ENCODE measurements at regions not wholly inside any gene's neighbourhood (a gene's known extent, or its start where the extent isn't known, plus 50 kb on each side); places are given as distances from the start of the nearest gene placed in this dataset.
A peak's percentile ranks its signal among the peaks of the same experiment; 100 is the strongest.

- 76 to 92% methylated on average over 3 of the region's 3 CpGs for WGBS, 2 donors
Measured at GRCh38 chr13:18947376-18947977, 234.1 kb downstream of the TUBA3C start.

GRCh38 chr13:18946738-18947137, 234.9 kb downstream of the TUBA3C start:
- TF ChIP-seq CTCF (IDR thresholded peaks at IDR 0.05) (no peak), POLR2A (IDR thresholded peaks at IDR 0.05) (no peak)
- no peaks in the 10 kb centered on the region for H3K9me3 ChIP-seq
- no peak overlapping the region for H3K4me3 ChIP-seq
- intact Hi-C loops (cut with DNase I), result no loop called here
- no peaks in the 10 kb centered on the region for H3K27me3 ChIP-seq
- WGBS, 2 donors, result 54 to 61% methylated on average over 7 of the region's 7 CpGs
- ATAC-seq (no peak), DNase-seq (no peak)
- H3K36me3 ChIP-seq (replicated peaks in 1 of 2; ENCODE audit: insufficient read depth in 1 of 2, low read depth in 2 of 2), result no peaks in the 10 kb centered on the region
- H3K4me1 ChIP-seq, result no peaks in the 10 kb centered on the region
- no peak overlapping the region for H3K27ac ChIP-seq

More at GRCh38 chr13:18947376-18947977, 234.1 kb downstream of the TUBA3C start:
- H3K27me3 ChIP-seq, result no peaks in the 10 kb centered on the region
- H3K27ac ChIP-seq, result no peak overlapping the region
- H3K4me1 ChIP-seq, result no peaks in the 10 kb centered on the region
- TF ChIP-seq POLR2A (IDR thresholded peaks at IDR 0.05), result no peak
- no peak for TF ChIP-seq CTCF (IDR thresholded peaks at IDR 0.05)
- H3K9me3 ChIP-seq, result no peaks in the 10 kb centered on the region
- intact Hi-C loops (cut with DNase I), result no loop called here
- H3K36me3 ChIP-seq (replicated peaks in 1 of 2; ENCODE audit: insufficient read depth in 1 of 2, low read depth in 2 of 2), result no peaks in the 10 kb centered on the region
- no peak overlapping the region for H3K4me3 ChIP-seq
- ATAC-seq, result no peak
- DNase-seq, result no peak

GRCh38 chr13:18944501-18945068, 237.0 kb downstream of the TUBA3C start:
- H3K36me3 ChIP-seq (replicated peaks in 1 of 2; ENCODE audit: insufficient read depth in 1 of 2, low read depth in 2 of 2), result no peaks in the 10 kb centered on the region
- H3K4me1 ChIP-seq, result no peaks in the 10 kb centered on the region
- intact Hi-C loops (cut with DNase I), result no loop called here
- 73 to 78% methylated on average over 27 to 29 of the region's 29 CpGs for WGBS, 2 donors
- no peak overlapping the region for H3K4me3 ChIP-seq
- H3K9me3 ChIP-seq, result no peaks in the 10 kb centered on the region
- TF ChIP-seq CTCF (IDR thresholded peaks at IDR 0.05) (no peak), POLR2A (IDR thresholded peaks at IDR 0.05) (no peak)
- ATAC-seq (no peak), DNase-seq (no peak)
- H3K27me3 ChIP-seq, result no peaks in the 10 kb centered on the region
- H3K27ac ChIP-seq, result no peak overlapping the region

GRCh38 chr13:18943721-18944391, 237.8 kb downstream of the TUBA3C start:
- DNase-seq (peak in 1 of 4 donors; percentile 9), ATAC-seq (no peak)
- H3K9me3 ChIP-seq, result no peaks in the 10 kb centered on the region
- no peaks in the 10 kb centered on the region for H3K27me3 ChIP-seq
- H3K4me3 ChIP-seq, result no peak overlapping the region
- intact Hi-C loops (cut with DNase I), result no loop called here
- no peak overlapping the region for H3K27ac ChIP-seq
- TF ChIP-seq POLR2A (IDR thresholded peaks at IDR 0.05) (no peak), CTCF (IDR thresholded peaks at IDR 0.05) (no peak)
- H3K36me3 ChIP-seq (replicated peaks in 1 of 2; ENCODE audit: insufficient read depth in 1 of 2, low read depth in 2 of 2), result no peaks in the 10 kb centered on the region
- WGBS, 2 donors, result 81 to 84% methylated on average over 45 to 46 of the region's 47 CpGs
- H3K4me1 ChIP-seq, result no peaks in the 10 kb centered on the region
